GM12875 (cell line): ENCODE measurements at regions not wholly inside any gene's neighbourhood (a gene's known extent, or its start where the extent isn't known, plus 50 kb on each side); places are given as distances from the start of the nearest gene placed in this dataset.

Experiments
- H3K4me3 ChIP-seq: one replicate; pipeline ENCODE4 v1.5.1; 2011; ENCODE audit warnings: low read depth, low read length, control low read depth
- CTCF ChIP-seq: IDR thresholded peaks from 2 replicates; pipeline ENCODE4 v1.5.1; 2011; ENCODE audit warnings: low read depth, mild to moderate bottlenecking, control low read depth, inconsistent platforms, low read length, moderate library complexity, borderline replicate concordance; ENCODE audit not compliant: insufficient read depth

GRCh38 chr3:34179716-34180115, 381.3 kb downstream of the PDCD6IP start:
- no peak for TF ChIP-seq CTCF
- H3K4me3 ChIP-seq, result no peak overlapping the region

GRCh38 chr3:34180532-34180931, 382.1 kb downstream of the PDCD6IP start:
- no peak overlapping the region for H3K4me3 ChIP-seq
- TF ChIP-seq CTCF, result no peak

- no peak for TF ChIP-seq CTCF
- H3K4me3 ChIP-seq, result no peak overlapping the region
These were observed 384.7 kb downstream of the PDCD6IP start for GRCh38 chr3:34183114-34183513.

GRCh38 chr3:34183611-34184340, 385.3 kb downstream of the PDCD6IP start:
- no peak for TF ChIP-seq CTCF
- no peak overlapping the region for H3K4me3 ChIP-seq

- no peak overlapping the region for H3K4me3 ChIP-seq
- TF ChIP-seq CTCF, result no peak
These were observed 386.9 kb downstream of the PDCD6IP start for GRCh38 chr3:34185301-34185700.

- no peak overlapping the region for H3K4me3 ChIP-seq
- TF ChIP-seq CTCF, result no peak
These were observed 390.7 kb downstream of the PDCD6IP start for GRCh38 chr3:34189133-34189532.

- TF ChIP-seq CTCF, result no peak
- no peak overlapping the region for H3K4me3 ChIP-seq
These were observed 398.5 kb downstream of the PDCD6IP start for GRCh38 chr3:34196914-34197313.
